ENCODE measurements at regions not wholly inside any gene's neighbourhood (a gene's known extent, or its start where the extent isn't known, plus 50 kb on each side); places are given as distances from the start of the nearest gene placed in this dataset.

DNA sequence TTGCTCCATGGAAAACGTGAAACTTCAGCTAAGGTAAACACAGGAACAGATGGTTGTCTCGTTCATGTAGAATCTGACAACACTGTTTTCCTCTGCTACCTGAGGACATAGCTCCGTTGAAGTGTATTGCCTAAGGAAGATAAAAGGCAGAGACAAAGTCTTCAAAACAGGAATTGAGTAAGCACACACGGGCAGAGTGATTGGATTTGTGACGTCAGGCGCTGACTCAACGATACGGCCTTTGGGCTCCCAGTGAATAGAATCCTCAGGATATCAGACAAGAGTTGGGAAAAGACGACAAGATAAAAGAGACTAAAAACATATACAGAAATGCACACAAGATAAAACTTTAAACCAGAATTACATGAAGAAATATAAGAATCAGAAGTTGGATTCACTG lies 787.1 kb upstream of the CTNND2 start:
- no peak for TF ChIP-seq CTCF (IDR thresholded peaks at IDR 0.05; ENCODE audit: insufficient read depth, missing control alignments)
- no peak for DNase-seq (ENCODE audit: insufficient read length, low spot score)
- no peak for FAIRE-seq

DNA sequence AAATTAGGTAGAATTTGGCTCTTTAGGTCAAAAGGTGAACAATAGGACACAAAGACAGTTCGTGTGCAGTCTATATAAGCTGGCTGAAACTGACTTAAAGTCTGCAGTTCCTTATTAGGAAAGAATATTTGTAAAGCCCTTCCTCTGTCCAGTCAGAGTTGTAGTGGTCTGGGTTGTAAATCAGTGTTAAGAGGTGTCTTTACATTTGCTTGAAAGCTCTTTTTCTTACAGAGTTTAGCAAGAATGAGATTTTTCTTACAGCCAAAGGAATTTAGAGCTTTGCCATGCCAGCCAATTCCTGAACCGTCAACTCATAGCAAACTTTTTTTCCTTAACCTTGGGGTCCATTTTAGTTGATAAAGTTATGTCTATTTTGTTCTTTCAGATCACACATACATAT lies 786.1 kb upstream of the CTNND2 start:
- FAIRE-seq = no peak
- DNase-seq (ENCODE audit: insufficient read length, low spot score) = no peak
- TF ChIP-seq CTCF (IDR thresholded peaks at IDR 0.05; ENCODE audit: insufficient read depth, missing control alignments) = no peak

- FAIRE-seq (no peak), DNase-seq (ENCODE audit: insufficient read length, low spot score) (no peak)
- TF ChIP-seq CTCF (IDR thresholded peaks at IDR 0.05; ENCODE audit: insufficient read depth, missing control alignments) = no peak
These were observed 779.0 kb upstream of the CTNND2 start for GRCh38 chr5:12683249-12683648.

DNA sequence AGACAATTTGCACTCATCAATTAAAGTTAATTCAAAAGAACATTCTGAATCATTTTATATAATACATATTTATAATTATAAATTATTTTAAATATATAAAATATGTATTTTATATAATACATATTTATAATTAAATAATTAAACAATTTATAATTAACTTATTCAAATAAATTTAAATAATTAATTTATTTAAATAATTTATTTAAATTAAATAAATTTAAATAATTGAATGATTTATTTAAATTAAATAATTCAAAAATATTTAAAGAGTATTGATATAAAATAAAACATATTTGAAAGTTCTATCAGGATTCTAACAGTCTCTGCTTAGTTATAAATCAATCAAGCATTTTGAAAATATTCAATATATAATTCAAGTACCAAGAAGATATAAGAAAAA lies 775.5 kb upstream of the CTNND2 start:
- FAIRE-seq (no peak), DNase-seq (ENCODE audit: insufficient read length, low spot score) (no peak)
- TF ChIP-seq CTCF (IDR thresholded peaks at IDR 0.05; ENCODE audit: insufficient read depth, missing control alignments) = no peak

DNA sequence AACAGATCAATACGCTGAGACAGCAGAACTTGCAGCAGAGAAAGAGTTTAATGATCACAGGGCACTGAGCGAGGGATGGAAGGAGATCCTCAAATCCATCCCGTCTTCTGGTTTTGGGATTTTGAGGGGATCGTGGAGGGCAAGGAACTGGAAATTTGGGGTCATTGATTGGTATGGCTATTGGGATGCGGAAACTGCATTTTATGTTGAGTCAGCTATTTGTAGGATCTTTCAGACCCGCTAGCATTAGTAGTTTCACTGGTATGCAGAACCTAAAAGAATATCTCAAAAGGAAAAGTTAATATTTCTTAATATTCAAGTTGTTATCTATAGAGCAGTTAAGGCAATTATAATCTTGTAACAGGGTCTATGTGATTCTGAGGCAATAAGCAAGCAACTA lies 771.7 kb upstream of the CTNND2 start:
- DNase-seq (ENCODE audit: insufficient read length, low spot score) (no peak), FAIRE-seq (no peak)
- TF ChIP-seq CTCF (IDR thresholded peaks at IDR 0.05; ENCODE audit: insufficient read depth, missing control alignments) = no peak

- no peak for DNase-seq (ENCODE audit: insufficient read length, low spot score)
- no peak for TF ChIP-seq CTCF (IDR thresholded peaks at IDR 0.05; ENCODE audit: insufficient read depth, missing control alignments)
- FAIRE-seq = no peak
These were observed 767.9 kb upstream of the CTNND2 start for GRCh38 chr5:12672141-12672540.

DNA sequence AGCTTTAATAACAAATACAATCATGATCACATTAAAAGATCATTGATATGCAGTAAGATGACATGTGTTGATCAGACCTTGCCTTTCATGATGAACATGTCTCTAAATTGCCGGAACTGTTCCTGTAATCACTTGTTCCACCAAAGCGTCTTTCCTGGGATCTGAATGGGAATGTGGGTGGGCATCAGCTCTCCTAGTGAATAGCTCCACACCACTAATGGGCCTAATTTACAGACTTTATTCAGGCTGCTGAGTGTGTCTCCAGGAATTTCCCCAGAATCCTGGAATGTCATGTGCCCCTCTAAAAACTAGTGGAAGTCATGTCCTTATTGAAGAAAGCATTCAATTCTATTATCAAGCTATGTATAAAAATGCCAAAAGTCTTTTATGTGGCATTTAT lies 765.1 kb upstream of the CTNND2 start:
- DNase-seq (ENCODE audit: insufficient read length, low spot score) (no peak), FAIRE-seq (no peak)
- TF ChIP-seq CTCF (IDR thresholded peaks at IDR 0.05; ENCODE audit: insufficient read depth, missing control alignments) = no peak
